Fibroblast of lung (primary cell): ENCODE measurements at regions not wholly inside any gene's neighbourhood (a gene's known extent, or its start where the extent isn't known, plus 50 kb on each side); places are given as distances from the start of the nearest gene placed in this dataset.

Source experiments
- DNase-seq, 2 donors: peaks; one replicate each; pipeline versions ENCODE4 v3.0.0 to v3.0.0-alpha.2; 2010; ENCODE audit warnings: low read depth in 2 of 2
- H2AFZ ChIP-seq: 2 replicates; pipeline ENCODE4 v1.5.1; 2012; ENCODE audit warnings: low read length, control low read depth, inconsistent platforms
- H3K27ac ChIP-seq: 2 replicates; pipeline ENCODE4 v1.5.1; 2011; ENCODE audit warnings: low read length, control low read depth; ENCODE audit not compliant: insufficient read depth
- H3K27me3 ChIP-seq: 2 replicates; pipeline ENCODE4 v1.5.1; 2011; ENCODE audit warnings: mild to moderate bottlenecking, low read length; ENCODE audit not compliant: control insufficient read depth, insufficient read depth
- H3K36me3 ChIP-seq: 2 replicates; pipeline ENCODE4 v1.5.1; 2011; ENCODE audit warnings: low read length; ENCODE audit not compliant: control insufficient read depth, insufficient read depth
- H3K4me1 ChIP-seq: 2 replicates; pipeline ENCODE4 v1.5.1; 2011; ENCODE audit warnings: low read length; ENCODE audit not compliant: control insufficient read depth, insufficient read depth; ENCODE audit errors: extremely low read depth
- H3K4me2 ChIP-seq: 2 replicates; pipeline ENCODE4 v1.5.1; 2011; ENCODE audit warnings: low read length, control low read depth; ENCODE audit not compliant: insufficient read depth; ENCODE audit errors: extremely low read depth
- H3K4me3 ChIP-seq, 4 experiments: fragments of 200-600 bp in 1 of 4; sonication (generic) in 1 of 4; replicated peaks in 1 of 4; 2 replicates each; pipeline ENCODE4 v1.5.1; 2011 to 2016; ENCODE audit warnings: low read length in 4 of 4, low read depth in 3 of 4, mild to moderate bottlenecking in 3 of 4, control low read depth in 2 of 4, inconsistent platforms in 1 of 4, mixed read lengths in 1 of 4; ENCODE audit not compliant: insufficient read depth in 1 of 4; ENCODE audit errors: control extremely low read depth in 1 of 4
- H3K79me2 ChIP-seq: 2 replicates; pipeline ENCODE4 v1.5.1; 2012; ENCODE audit warnings: mild to moderate bottlenecking, low read length, inconsistent platforms; ENCODE audit not compliant: control insufficient read depth, insufficient read depth
- H3K9ac ChIP-seq: 2 replicates; pipeline ENCODE4 v1.5.1; 2011; ENCODE audit warnings: mild to moderate bottlenecking, low read length, control low read depth; ENCODE audit not compliant: insufficient read depth
- H3K9me3 ChIP-seq: 2 replicates; pipeline ENCODE4 v1.5.1; 2012; ENCODE audit warnings: low read depth, low read length; ENCODE audit not compliant: control insufficient read depth, insufficient read depth
- H4K20me1 ChIP-seq: 2 replicates; pipeline ENCODE4 v1.5.1; 2011; ENCODE audit warnings: low read length; ENCODE audit not compliant: control insufficient read depth, insufficient read depth; ENCODE audit errors: extremely low read depth
- EZH2 ChIP-seq: IDR thresholded peaks from 2 replicates; pipeline ENCODE4 v1.5.1; 2012; ENCODE audit warnings: low read length, control low read depth, mild to moderate bottlenecking; ENCODE audit errors: missing control alignments
- TF ChIP-seq, protein P1 (sequence below), 2 donors: IDR thresholded peaks in 1 of 2; conservative IDR thresholded peaks in 1 of 2; 1 replicate in 1 of 2; 2 replicates in 1 of 2; pipeline ENCODE4 v1.5.1; 2011 to 2012; ENCODE audit warnings: low read length in 2 of 2, control low read depth in 1 of 2, inconsistent platforms in 1 of 2, low read depth in 1 of 2, mild to moderate bottlenecking in 1 of 2

DNA sequence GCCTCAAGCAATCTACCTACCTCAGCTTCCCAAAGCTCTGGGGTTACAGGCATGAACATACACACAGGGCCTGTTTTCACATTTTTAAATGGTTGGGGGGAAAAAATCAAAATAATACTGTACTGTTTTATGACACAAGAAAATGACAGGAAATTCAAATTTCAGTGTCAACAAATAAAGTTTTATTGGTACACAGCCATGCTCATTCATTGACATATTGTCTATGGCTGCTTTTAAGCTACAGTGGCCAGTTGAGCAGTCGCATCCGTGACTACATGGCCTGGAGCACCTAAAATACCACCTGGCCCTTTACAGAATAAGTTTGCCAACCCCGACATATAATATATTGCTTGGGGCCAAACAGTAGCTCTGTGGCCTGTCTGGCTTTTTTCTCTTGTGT, 56.4 kb upstream of the GGTA1 start:
- H3K79me2 ChIP-seq = no peaks in the 10 kb centered on the region
- H3K4me2 ChIP-seq = no peak overlapping the region
- H3K27ac ChIP-seq = no peak overlapping the region
- H3K9ac ChIP-seq = no peak overlapping the region
- no peak for DNase-seq
- no peak overlapping the region for H2AFZ ChIP-seq
- H4K20me1 ChIP-seq = no peaks in the 10 kb centered on the region
- peaks cover 14% of the 10 kb centered on the region for H3K27me3 ChIP-seq
- no peak overlapping the region for H3K4me3 ChIP-seq
- peaks cover 24% of the 10 kb centered on the region for H3K4me1 ChIP-seq
- H3K9me3 ChIP-seq = no peaks in the 10 kb centered on the region
- no peaks in the 10 kb centered on the region for H3K36me3 ChIP-seq
- TF ChIP-seq, protein P1, sequence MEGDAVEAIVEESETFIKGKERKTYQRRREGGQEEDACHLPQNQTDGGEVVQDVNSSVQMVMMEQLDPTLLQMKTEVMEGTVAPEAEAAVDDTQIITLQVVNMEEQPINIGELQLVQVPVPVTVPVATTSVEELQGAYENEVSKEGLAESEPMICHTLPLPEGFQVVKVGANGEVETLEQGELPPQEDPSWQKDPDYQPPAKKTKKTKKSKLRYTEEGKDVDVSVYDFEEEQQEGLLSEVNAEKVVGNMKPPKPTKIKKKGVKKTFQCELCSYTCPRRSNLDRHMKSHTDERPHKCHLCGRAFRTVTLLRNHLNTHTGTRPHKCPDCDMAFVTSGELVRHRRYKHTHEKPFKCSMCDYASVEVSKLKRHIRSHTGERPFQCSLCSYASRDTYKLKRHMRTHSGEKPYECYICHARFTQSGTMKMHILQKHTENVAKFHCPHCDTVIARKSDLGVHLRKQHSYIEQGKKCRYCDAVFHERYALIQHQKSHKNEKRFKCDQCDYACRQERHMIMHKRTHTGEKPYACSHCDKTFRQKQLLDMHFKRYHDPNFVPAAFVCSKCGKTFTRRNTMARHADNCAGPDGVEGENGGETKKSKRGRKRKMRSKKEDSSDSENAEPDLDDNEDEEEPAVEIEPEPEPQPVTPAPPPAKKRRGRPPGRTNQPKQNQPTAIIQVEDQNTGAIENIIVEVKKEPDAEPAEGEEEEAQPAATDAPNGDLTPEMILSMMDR (conservative IDR thresholded peaks at IDR 0.05 in 1 of 2, IDR thresholded peaks at IDR 0.05 in 1 of 2; ENCODE audit: low read depth in 1 of 2, low read length in 2 of 2) = no peak
- no peak for TF ChIP-seq EZH2

DNA sequence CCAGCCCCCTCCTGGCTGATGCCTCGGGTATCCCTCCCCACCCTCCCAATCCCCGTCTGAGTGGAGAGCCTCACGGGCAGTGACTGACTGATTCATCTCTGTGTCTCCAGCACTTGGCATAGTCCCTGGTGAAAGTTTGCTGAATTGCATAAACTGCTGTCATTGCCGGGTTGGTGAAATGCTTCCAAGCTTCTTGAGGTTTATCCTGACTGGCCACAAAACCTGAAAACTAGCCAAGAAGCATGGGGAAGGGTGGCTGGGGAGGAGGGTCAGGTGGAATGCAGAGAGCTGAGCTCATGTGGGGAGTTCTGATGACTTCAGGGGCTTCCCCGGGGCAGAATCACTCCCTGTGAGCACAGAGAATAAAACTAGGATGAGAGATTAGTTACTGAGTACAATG, 56.9 kb upstream of the GGTA1 start:
- H3K27me3 ChIP-seq = peaks cover 14% of the 10 kb centered on the region
- no peak overlapping the region for H2AFZ ChIP-seq
- H4K20me1 ChIP-seq = no peaks in the 10 kb centered on the region
- DNase-seq = peak; percentile 93 to 99
- TF ChIP-seq EZH2 = no peak
- TF ChIP-seq, protein P1 (conservative IDR thresholded peaks at IDR 0.05 in 1 of 2, IDR thresholded peaks at IDR 0.05 in 1 of 2; ENCODE audit: low read depth in 1 of 2, low read length in 2 of 2) = no peak
- H3K36me3 ChIP-seq = no peaks in the 10 kb centered on the region
- H3K4me1 ChIP-seq = peaks cover 24% of the 10 kb centered on the region
- no peaks in the 10 kb centered on the region for H3K9me3 ChIP-seq
- H3K4me3 ChIP-seq = no peak overlapping the region
- H3K27ac ChIP-seq = no peak overlapping the region
- H3K79me2 ChIP-seq = no peaks in the 10 kb centered on the region
- no peak overlapping the region for H3K4me2 ChIP-seq
- no peak overlapping the region for H3K9ac ChIP-seq

DNA sequence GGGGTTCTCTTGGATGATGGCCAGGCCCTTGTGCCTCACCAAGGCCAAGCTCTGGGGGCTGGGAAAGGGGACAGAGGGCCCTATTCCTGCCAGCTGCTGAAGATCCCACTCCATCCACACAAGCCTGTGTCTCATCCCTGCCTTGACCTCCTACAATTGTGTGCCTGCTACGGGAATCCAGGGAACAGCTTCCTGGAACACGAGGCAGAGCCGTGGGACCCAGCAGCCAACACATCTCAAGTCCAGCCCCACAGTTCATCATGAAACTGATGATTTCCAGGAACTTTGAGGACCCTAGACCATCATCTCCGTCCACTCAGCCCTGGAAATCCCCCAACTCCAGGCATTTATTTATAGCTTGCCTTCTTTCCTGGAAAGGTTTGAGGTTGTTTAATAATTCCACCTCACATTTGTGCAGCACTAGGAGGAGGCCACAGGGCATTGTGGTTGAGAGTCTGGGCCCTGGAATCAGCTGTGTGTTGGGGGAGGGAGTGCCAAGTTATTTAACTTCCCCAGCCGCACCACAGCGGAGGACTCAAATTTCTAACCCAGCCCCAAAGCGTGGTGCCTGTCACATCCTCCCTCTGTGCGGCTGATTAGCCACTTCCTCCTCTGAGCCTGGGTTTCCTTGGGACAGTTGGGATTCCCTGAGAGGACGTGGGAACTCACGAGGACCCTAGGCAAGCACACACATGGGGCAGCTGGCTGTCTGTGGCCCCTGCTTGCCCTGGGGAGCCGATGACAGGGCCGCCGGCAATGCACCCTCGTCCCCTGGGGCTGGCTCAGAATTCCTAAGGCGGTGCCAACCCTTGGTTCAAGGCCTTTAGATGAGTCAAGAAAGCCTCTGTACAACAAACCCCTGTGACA, 58.2 kb upstream of the GGTA1 start:
- Histone ChIP-seq H3K9ac (no peak overlapping the region), H3K36me3 (no peaks in the 10 kb centered on the region)

More for the DNA sequence above, 58.2 kb upstream of the GGTA1 start:
- no peak for TF ChIP-seq EZH2
- TF ChIP-seq, protein P1 (conservative IDR thresholded peaks at IDR 0.05 in 1 of 2, IDR thresholded peaks at IDR 0.05 in 1 of 2; ENCODE audit: low read depth in 1 of 2, low read length in 2 of 2) = no peak
- no peaks in the 10 kb centered on the region for H3K79me2 ChIP-seq
- H2AFZ ChIP-seq = peak overlapping the region; percentile 56
- H3K9me3 ChIP-seq = no peaks in the 10 kb centered on the region
- peak overlapping the region; percentile 78 for H3K4me2 ChIP-seq
- H3K27ac ChIP-seq = peak overlapping the region; percentile 62
- H3K4me1 ChIP-seq = peaks cover 24% of the 10 kb centered on the region
- H3K27me3 ChIP-seq = peaks cover 6% of the 10 kb centered on the region
- peak; percentile 87 to 97 for DNase-seq
- no peaks in the 10 kb centered on the region for H4K20me1 ChIP-seq
- peak overlapping the region in 1 of 4 experiments; percentile 20 for H3K4me3 ChIP-seq
